Progenitor cell of endocrine pancreas (in vitro differentiated cells): ENCODE measurements at regions not wholly inside any gene's neighbourhood (a gene's known extent, or its start where the extent isn't known, plus 50 kb on each side); places are given as distances from the start of the nearest gene placed in this dataset.
A peak's percentile ranks its signal among the peaks of the same experiment; 100 is the strongest.
"Not testable (repeated sequence)": the region's sequence is repeated elsewhere in the genome, so short reads cannot be mapped to it uniquely, and the experiment has no call there.

ENCODE experiments used
- DNase-seq: peaks from one replicate; pipeline ENCODE4 v3.0.0; 2021; ENCODE audit warnings: low spot score; ENCODE audit not compliant: unreplicated experiment
- H3K27ac Mint-ChIP-seq: 2 replicates; pipeline ENCODE4 v1.8.0; 2021; ENCODE audit warnings: mild to moderate bottlenecking, moderate library complexity, mixed read lengths
- H3K27me3 Mint-ChIP-seq: 2 replicates; pipeline ENCODE4 v1.8.0; 2021; ENCODE audit warnings: mixed read lengths
- H3K36me3 Mint-ChIP-seq: 2 replicates; pipeline ENCODE4 v1.8.0; 2022; ENCODE audit warnings: mixed read lengths; ENCODE audit not compliant: insufficient read depth
- H3K4me1 Mint-ChIP-seq: 2 replicates; pipeline ENCODE4 v1.8.0; 2021; ENCODE audit warnings: low read depth, mixed read lengths
- H3K4me3 Mint-ChIP-seq: 2 replicates; pipeline ENCODE4 v1.8.0; 2021; ENCODE audit warnings: low read depth, mild to moderate bottlenecking, moderate library complexity, mixed read lengths
- H3K9me3 Mint-ChIP-seq: 2 replicates; pipeline ENCODE4 v1.8.0; 2021; ENCODE audit warnings: low read depth, mixed read lengths
- CTCF ChIP-seq: fragments of 200-600 bp; sonication (generic); IDR thresholded peaks from one replicate; pipeline ENCODE4 v1.5.0; 2021; ENCODE audit warnings: antibody characterized with exemption, mild to moderate bottlenecking; ENCODE audit not compliant: unreplicated experiment

GRCh38 chr2:142294225-142294624, 163.4 kb upstream of the LRP1B start:
- Mint-ChIP-seq H3K4me1 (no peaks in the 10 kb centered on the region), H3K27ac (no peak overlapping the region), H3K9me3 (no peaks in the 10 kb centered on the region), H3K4me3 (no peak overlapping the region), H3K27me3 (no peaks in the 10 kb centered on the region), H3K36me3 (no peaks in the 10 kb centered on the region)
- TF ChIP-seq CTCF = no peak
- DNase-seq = no peak

- DNase-seq = no peak
- TF ChIP-seq CTCF = no peak
- H3K4me3 Mint-ChIP-seq = no peak overlapping the region
- no peaks in the 10 kb centered on the region for H3K9me3 Mint-ChIP-seq
- H3K36me3 Mint-ChIP-seq = no peaks in the 10 kb centered on the region
- no peak overlapping the region for H3K27ac Mint-ChIP-seq
- no peaks in the 10 kb centered on the region for H3K27me3 Mint-ChIP-seq
- H3K4me1 Mint-ChIP-seq = no peaks in the 10 kb centered on the region
Observed at GRCh38 chr2:142291969-142292368, 161.2 kb upstream of the LRP1B start.

- Mint-ChIP-seq H3K9me3 (no peaks in the 10 kb centered on the region), H3K27me3 (no peaks in the 10 kb centered on the region), H3K36me3 (no peaks in the 10 kb centered on the region), H3K4me1 (no peaks in the 10 kb centered on the region), H3K4me3 (no peak overlapping the region), H3K27ac (no peak overlapping the region)
- TF ChIP-seq CTCF = no peak
- DNase-seq = no peak
Observed at GRCh38 chr2:142290931-142291330, 160.1 kb upstream of the LRP1B start.

- TF ChIP-seq CTCF = peak; percentile 72
- Mint-ChIP-seq H3K4me3 (no peak overlapping the region), H3K4me1 (no peaks in the 10 kb centered on the region), H3K27me3 (no peaks in the 10 kb centered on the region), H3K27ac (no peak overlapping the region), H3K36me3 (no peaks in the 10 kb centered on the region), H3K9me3 (no peaks in the 10 kb centered on the region)
- no peak for DNase-seq
Observed at GRCh38 chr2:142286618-142287017, 155.8 kb upstream of the LRP1B start.

- TF ChIP-seq CTCF = no peak
- no peaks in the 10 kb centered on the region for H3K4me1 Mint-ChIP-seq
- no peaks in the 10 kb centered on the region for H3K36me3 Mint-ChIP-seq
- H3K4me3 Mint-ChIP-seq = no peak overlapping the region
- DNase-seq = no peak
- H3K27ac Mint-ChIP-seq = no peak overlapping the region
- no peaks in the 10 kb centered on the region for H3K9me3 Mint-ChIP-seq
- no peaks in the 10 kb centered on the region for H3K27me3 Mint-ChIP-seq
Observed at GRCh38 chr2:142285480-142285879, 154.7 kb upstream of the LRP1B start.

- H3K4me1 Mint-ChIP-seq, H3K36me3 Mint-ChIP-seq, H3K4me3 Mint-ChIP-seq, DNase-seq, H3K9me3 Mint-ChIP-seq, H3K27ac Mint-ChIP-seq, H3K27me3 Mint-ChIP-seq: not testable (repeated sequence)
Observed at GRCh38 chr2:142284336-142284735, 153.5 kb upstream of the LRP1B start.
